ENCODE measurements at regions not wholly inside any gene's neighbourhood (a gene's known extent, or its start where the extent isn't known, plus 50 kb on each side); places are given as distances from the start of the nearest gene placed in this dataset.

DNA sequence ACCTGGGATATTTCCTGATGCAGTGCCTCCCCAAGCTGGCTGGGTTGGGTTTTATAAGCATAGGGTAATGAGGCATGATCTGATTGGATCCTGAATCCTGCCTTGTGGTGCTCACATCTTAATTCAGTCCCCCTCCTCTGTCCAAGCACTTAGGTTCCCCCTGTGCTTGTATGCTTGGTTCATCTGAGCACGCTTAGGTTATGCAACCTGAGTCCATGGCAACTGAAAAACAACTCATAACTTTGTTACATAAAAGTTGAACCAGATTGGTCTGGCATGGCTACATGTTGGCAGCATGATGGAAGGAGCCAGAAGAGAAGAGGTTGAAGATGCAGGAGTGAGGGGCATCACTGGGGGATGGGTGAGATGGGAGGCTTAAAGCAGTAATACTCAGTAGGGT lies 57.3 kb upstream of the OSBPL3 start:
- TF ChIP-seq CTCF (IDR thresholded peaks at IDR 0.05) (no peak), POLR2AphosphoS5 (IDR thresholded peaks at IDR 0.05) (no peak), POLR2A (IDR thresholded peaks at IDR 0.05) (no peak), EP300 (IDR thresholded peaks at IDR 0.05; ENCODE audit: low read depth) (no peak)

Measured in transverse colon (tissue), 4 donors.